Endometrial microvascular endothelial cells (primary cell): ENCODE measurements at regions not wholly inside any gene's neighbourhood (a gene's known extent, or its start where the extent isn't known, plus 50 kb on each side); places are given as distances from the start of the nearest gene placed in this dataset.

Experiments
- in situ Hi-C: cut with HindIII; loops from 2 replicates; pipeline ENCODE4 v1.10.0; 2017; ENCODE audit warnings: low sequenced_read_pairs, low pct_unique_long_range_greater_than_20kb; ENCODE audit errors: inconsistent ontology term

GRCh38 chr15:81589671-81590070, 215.7 kb upstream of the TMC3 start:
- in situ Hi-C loops, result no loop called here

GRCh38 chr15:81575436-81576123, 201.6 kb upstream of the TMC3 start:
- in situ Hi-C loops, result no loop called here

GRCh38 chr15:81573098-81573746, 199.2 kb upstream of the TMC3 start:
- in situ Hi-C loops, result no loop called here

GRCh38 chr15:81572190-81572589, 198.2 kb upstream of the TMC3 start:
- in situ Hi-C loops, result no loop called here

GRCh38 chr15:81569286-81570080, 195.5 kb upstream of the TMC3 start:
- in situ Hi-C loops, result no loop called here

GRCh38 chr15:81567924-81568323, 193.9 kb upstream of the TMC3 start:
- in situ Hi-C loops, result no loop called here

- in situ Hi-C loops, result no loop called here
Measured at GRCh38 chr15:81562986-81563385, 189.0 kb upstream of the TMC3 start.

GRCh38 chr15:81560405-81560804, 186.4 kb upstream of the TMC3 start:
- in situ Hi-C loops, result no loop called here

GRCh38 chr15:81558056-81558455, 184.0 kb upstream of the TMC3 start:
- in situ Hi-C loops, result no loop called here

GRCh38 chr15:81555346-81555745, 181.3 kb upstream of the TMC3 start:
- in situ Hi-C loops, result no loop called here

- in situ Hi-C loops, result no loop called here
Measured at GRCh38 chr15:81548365-81549130, 174.5 kb upstream of the TMC3 start.

GRCh38 chr15:81547521-81548132, 173.6 kb upstream of the TMC3 start:
- in situ Hi-C loops, result no loop called here

GRCh38 chr15:81544385-81544784, 170.4 kb upstream of the TMC3 start:
- in situ Hi-C loops, result no loop called here

- in situ Hi-C loops, result no loop called here
Measured at GRCh38 chr15:81540909-81541308, 166.9 kb upstream of the TMC3 start.

GRCh38 chr15:81536356-81536755, 162.3 kb upstream of the TMC3 start:
- in situ Hi-C loops, result no loop called here

- in situ Hi-C loops, result no loop called here
Measured at GRCh38 chr15:81534124-81534523, 160.1 kb upstream of the TMC3 start.

GRCh38 chr15:81532001-81532400, 158.0 kb upstream of the TMC3 start:
- in situ Hi-C loops, result no loop called here

GRCh38 chr15:81531109-81531592, 157.1 kb upstream of the TMC3 start:
- in situ Hi-C loops, result no loop called here

- in situ Hi-C loops, result no loop called here
Measured at GRCh38 chr15:81530271-81530691, 156.3 kb upstream of the TMC3 start.
